ENCODE measurements at regions not wholly inside any gene's neighbourhood (a gene's known extent, or its start where the extent isn't known, plus 50 kb on each side); places are given as distances from the start of the nearest gene placed in this dataset.

DNA sequence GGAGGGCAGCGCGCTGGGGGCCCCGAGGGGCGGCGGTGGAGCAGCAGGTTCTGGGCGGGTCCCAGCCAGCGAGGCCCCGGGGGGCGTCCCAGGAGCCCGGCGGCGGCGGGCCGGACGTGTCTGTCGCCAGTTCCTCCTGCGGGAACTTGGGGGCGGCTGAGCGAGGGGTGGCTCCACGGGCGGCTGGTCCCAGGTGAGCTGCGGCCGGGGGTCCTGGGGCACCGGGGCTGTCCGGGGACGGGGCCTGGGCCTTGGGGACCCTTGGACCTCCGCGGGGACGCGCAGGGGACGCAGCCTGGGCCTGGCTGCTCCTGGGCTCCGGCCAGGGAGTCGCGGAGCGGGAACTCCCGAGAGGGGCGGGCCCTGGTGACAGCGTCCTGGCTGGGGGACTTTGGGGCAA lies 54.2 kb upstream of the ZNF267 start:
- no peak overlapping the region for H3K4me2 ChIP-seq (ENCODE audit: low read depth, low read length)
- no peak overlapping the region for H2AFZ ChIP-seq (ENCODE audit: low read length)
- no peak for TF ChIP-seq EZH2phosphoT487 (IDR thresholded peaks at IDR 0.05; ENCODE audit: low read length)
- TF ChIP-seq, protein P1, sequence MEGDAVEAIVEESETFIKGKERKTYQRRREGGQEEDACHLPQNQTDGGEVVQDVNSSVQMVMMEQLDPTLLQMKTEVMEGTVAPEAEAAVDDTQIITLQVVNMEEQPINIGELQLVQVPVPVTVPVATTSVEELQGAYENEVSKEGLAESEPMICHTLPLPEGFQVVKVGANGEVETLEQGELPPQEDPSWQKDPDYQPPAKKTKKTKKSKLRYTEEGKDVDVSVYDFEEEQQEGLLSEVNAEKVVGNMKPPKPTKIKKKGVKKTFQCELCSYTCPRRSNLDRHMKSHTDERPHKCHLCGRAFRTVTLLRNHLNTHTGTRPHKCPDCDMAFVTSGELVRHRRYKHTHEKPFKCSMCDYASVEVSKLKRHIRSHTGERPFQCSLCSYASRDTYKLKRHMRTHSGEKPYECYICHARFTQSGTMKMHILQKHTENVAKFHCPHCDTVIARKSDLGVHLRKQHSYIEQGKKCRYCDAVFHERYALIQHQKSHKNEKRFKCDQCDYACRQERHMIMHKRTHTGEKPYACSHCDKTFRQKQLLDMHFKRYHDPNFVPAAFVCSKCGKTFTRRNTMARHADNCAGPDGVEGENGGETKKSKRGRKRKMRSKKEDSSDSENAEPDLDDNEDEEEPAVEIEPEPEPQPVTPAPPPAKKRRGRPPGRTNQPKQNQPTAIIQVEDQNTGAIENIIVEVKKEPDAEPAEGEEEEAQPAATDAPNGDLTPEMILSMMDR (IDR thresholded peaks at IDR 0.05; ENCODE audit: low read length): no peak
- TF ChIP-seq EZH2 (optimal IDR thresholded peaks at IDR 0.05; ENCODE audit: low read depth, low read length): no peak
- H3K36me3 ChIP-seq (replicated peaks; ENCODE audit: insufficient read depth, low read length): no peaks in the 10 kb centered on the region
- H4K20me1 ChIP-seq (ENCODE audit: insufficient read depth, low read length): no peaks in the 10 kb centered on the region
- no peaks in the 10 kb centered on the region for H3K27me3 ChIP-seq (replicated peaks; ENCODE audit: insufficient read depth, low read length)
- no peak for DNase-seq
- no peaks in the 10 kb centered on the region for H3F3A ChIP-seq (ENCODE audit: insufficient read depth, low read length)
- H3K9me3 ChIP-seq (replicated peaks; ENCODE audit: insufficient read depth, low read length): no peaks in the 10 kb centered on the region
- no peaks in the 10 kb centered on the region for H3K79me2 ChIP-seq (ENCODE audit: low read length)
- H3K4me1 ChIP-seq (ENCODE audit: low read length): no peaks in the 10 kb centered on the region
- no peak overlapping the region for H3K27ac ChIP-seq (ENCODE audit: low read length)
- H3K9me2 ChIP-seq (replicated peaks; ENCODE audit: insufficient read depth, low read length): no peaks in the 10 kb centered on the region
- no peak overlapping the region for H3K4me3 ChIP-seq (ENCODE audit: low read length)
- no peak overlapping the region for H3K9ac ChIP-seq (ENCODE audit: low read length)

DNA sequence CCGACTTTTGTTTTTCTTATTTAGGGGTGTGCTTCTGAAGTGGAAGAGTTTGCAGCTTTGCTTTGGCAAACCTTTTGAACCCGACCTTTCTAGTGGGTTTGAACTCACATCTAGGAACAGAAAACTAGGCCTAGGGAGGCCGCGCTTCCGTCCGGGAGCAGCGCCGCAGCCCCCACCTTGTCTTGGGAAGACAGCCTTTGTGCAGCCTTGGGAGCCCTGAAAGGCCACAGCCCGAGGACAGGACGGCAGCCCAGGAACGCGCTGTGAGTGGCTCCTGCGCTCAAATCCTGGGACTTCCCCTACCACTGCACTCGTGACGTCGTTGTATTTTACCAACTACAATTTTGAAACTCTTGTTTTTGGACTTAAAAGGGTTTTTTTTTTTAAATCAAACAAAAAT lies 53.7 kb upstream of the ZNF267 start:
- no peak overlapping the region for H3K9ac ChIP-seq (ENCODE audit: low read length)
- no peak for TF ChIP-seq EZH2phosphoT487 (IDR thresholded peaks at IDR 0.05; ENCODE audit: low read length)
- TF ChIP-seq, protein P1 (IDR thresholded peaks at IDR 0.05; ENCODE audit: low read length): no peak
- TF ChIP-seq EZH2 (optimal IDR thresholded peaks at IDR 0.05; ENCODE audit: low read depth, low read length): no peak
- no peaks in the 10 kb centered on the region for H3K79me2 ChIP-seq (ENCODE audit: low read length)
- no peaks in the 10 kb centered on the region for H3K4me1 ChIP-seq (ENCODE audit: low read length)
- no peaks in the 10 kb centered on the region for H3F3A ChIP-seq (ENCODE audit: insufficient read depth, low read length)
- H3K4me3 ChIP-seq (ENCODE audit: low read length): no peak overlapping the region
- H3K36me3 ChIP-seq (replicated peaks; ENCODE audit: insufficient read depth, low read length): no peaks in the 10 kb centered on the region
- no peaks in the 10 kb centered on the region for H4K20me1 ChIP-seq (ENCODE audit: insufficient read depth, low read length)
- H3K9me3 ChIP-seq (replicated peaks; ENCODE audit: insufficient read depth, low read length): no peaks in the 10 kb centered on the region
- H3K27me3 ChIP-seq (replicated peaks; ENCODE audit: insufficient read depth, low read length): no peaks in the 10 kb centered on the region
- no peaks in the 10 kb centered on the region for H3K9me2 ChIP-seq (replicated peaks; ENCODE audit: insufficient read depth, low read length)
- DNase-seq: no peak
- no peak overlapping the region for H2AFZ ChIP-seq (ENCODE audit: low read length)
- no peak overlapping the region for H3K27ac ChIP-seq (ENCODE audit: low read length)
- no peak overlapping the region for H3K4me2 ChIP-seq (ENCODE audit: low read depth, low read length)
